ENCODE measurements at regions not wholly inside any gene's neighbourhood (a gene's known extent, or its start where the extent isn't known, plus 50 kb on each side); places are given as distances from the start of the nearest gene placed in this dataset.

DNA sequence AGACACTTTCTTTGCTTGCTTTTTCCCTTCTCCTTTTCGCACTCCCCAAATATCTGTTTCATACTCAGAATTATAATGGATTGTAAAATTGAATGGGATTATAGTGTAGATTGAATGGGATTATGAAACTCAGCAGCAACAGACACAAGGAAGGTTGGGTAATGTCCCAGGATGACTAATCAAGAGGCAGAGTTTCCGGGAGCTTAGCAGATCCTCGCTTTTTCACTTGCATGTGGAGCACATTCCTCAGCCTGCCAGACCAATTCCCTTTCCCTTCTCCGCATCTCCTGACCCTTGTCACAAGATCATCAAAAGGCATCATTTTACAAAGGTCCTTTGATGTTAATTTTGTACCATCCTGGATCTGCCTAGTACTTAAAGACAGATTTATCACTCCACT is 55.1 kb upstream of the SLC1A1 start:
- H4K20me1 ChIP-seq (ENCODE audit: insufficient read depth, low read length) = no peaks in the 10 kb centered on the region
- TF ChIP-seq, protein P1, sequence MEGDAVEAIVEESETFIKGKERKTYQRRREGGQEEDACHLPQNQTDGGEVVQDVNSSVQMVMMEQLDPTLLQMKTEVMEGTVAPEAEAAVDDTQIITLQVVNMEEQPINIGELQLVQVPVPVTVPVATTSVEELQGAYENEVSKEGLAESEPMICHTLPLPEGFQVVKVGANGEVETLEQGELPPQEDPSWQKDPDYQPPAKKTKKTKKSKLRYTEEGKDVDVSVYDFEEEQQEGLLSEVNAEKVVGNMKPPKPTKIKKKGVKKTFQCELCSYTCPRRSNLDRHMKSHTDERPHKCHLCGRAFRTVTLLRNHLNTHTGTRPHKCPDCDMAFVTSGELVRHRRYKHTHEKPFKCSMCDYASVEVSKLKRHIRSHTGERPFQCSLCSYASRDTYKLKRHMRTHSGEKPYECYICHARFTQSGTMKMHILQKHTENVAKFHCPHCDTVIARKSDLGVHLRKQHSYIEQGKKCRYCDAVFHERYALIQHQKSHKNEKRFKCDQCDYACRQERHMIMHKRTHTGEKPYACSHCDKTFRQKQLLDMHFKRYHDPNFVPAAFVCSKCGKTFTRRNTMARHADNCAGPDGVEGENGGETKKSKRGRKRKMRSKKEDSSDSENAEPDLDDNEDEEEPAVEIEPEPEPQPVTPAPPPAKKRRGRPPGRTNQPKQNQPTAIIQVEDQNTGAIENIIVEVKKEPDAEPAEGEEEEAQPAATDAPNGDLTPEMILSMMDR (IDR thresholded peaks at IDR 0.05; ENCODE audit: extremely low read depth, low read depth, low read length) = no peak
- no peak overlapping the region for H3K4me3 ChIP-seq (ENCODE audit: insufficient read depth, low read length)
- H3K9me3 ChIP-seq (ENCODE audit: low read depth, low read length) = no peaks in the 10 kb centered on the region
- no peak overlapping the region for H3K4me2 ChIP-seq (ENCODE audit: insufficient read depth, low read length)
- no peak overlapping the region for H3K27ac ChIP-seq (ENCODE audit: low read depth, low read length)
- no peaks in the 10 kb centered on the region for H3K36me3 ChIP-seq (ENCODE audit: insufficient read depth, low read length)
- peaks cover 10% of the 10 kb centered on the region for H3K27me3 ChIP-seq (ENCODE audit: insufficient read depth, low read length)
- H3K79me2 ChIP-seq (ENCODE audit: insufficient read depth, low read length) = no peaks in the 10 kb centered on the region
- peaks cover 7% of the 10 kb centered on the region for H3K4me1 ChIP-seq (ENCODE audit: insufficient read depth, low read length)
- H2AFZ ChIP-seq (ENCODE audit: low read length) = no peak overlapping the region
- no peak for DNase-seq (ENCODE audit: insufficient read length, low spot score, missing footprints)

GRCh38 chr9:4433379-4433778 is 56.9 kb upstream of the SLC1A1 start:
- Histone ChIP-seq H3K27ac (ENCODE audit: low read depth, low read length) (no peak overlapping the region), H3K4me1 (ENCODE audit: insufficient read depth, low read length) (peaks cover 11% of the 10 kb centered on the region), H2AFZ (ENCODE audit: low read length) (no peak overlapping the region), H3K9me3 (ENCODE audit: low read depth, low read length) (no peaks in the 10 kb centered on the region), H3K27me3 (ENCODE audit: insufficient read depth, low read length) (no peaks in the 10 kb centered on the region), H4K20me1 (ENCODE audit: insufficient read depth, low read length) (no peaks in the 10 kb centered on the region), H3K36me3 (ENCODE audit: insufficient read depth, low read length) (no peaks in the 10 kb centered on the region), H3K4me2 (ENCODE audit: insufficient read depth, low read length) (no peak overlapping the region), H3K79me2 (ENCODE audit: insufficient read depth, low read length) (no peaks in the 10 kb centered on the region), H3K4me3 (ENCODE audit: insufficient read depth, low read length) (no peak overlapping the region)
- TF ChIP-seq, protein P1 (IDR thresholded peaks at IDR 0.05; ENCODE audit: extremely low read depth, low read depth, low read length) = no peak
- no peak for DNase-seq (ENCODE audit: insufficient read length, low spot score, missing footprints)

DNA sequence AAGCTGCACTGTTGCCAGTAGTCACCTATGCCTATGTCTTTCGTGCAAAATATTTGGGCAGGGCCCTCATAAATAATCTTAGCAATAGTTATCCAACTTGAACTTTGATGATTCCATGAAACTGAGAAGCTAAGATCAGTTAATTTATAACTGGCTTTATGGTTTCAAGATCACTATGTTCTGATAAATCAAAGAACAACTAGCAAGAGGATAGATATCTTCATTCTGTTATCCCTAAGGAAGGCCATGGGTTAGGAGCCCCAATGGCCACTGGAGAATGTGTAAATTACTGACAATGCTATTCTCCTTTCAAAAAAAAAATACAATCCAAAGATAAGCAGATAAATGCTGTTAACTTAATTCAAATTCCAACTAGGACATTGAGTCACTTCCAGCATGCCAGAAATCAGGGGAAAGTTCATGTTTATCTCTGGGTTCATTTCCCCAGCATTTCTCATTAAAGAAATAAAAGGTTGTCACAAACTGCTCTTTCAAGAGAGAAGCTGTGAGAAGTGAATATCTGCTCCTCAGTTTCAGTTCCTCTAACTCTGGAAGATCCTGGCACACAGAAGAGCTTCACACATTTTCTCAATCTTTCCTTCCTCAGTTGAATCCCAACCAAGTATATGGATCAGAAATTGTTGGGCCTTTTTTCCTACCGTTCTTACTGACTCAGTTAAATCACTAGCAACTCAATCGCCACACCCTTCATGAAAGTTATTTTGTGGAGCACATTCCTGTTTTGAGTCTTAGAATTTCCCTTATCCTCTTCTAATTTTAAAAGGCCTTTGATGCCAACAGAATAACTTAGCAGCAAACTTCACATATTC is 59.6 kb upstream of the SLC1A1 start:
- DNase-seq (ENCODE audit: insufficient read length, low spot score, missing footprints) = no peak
- peak overlapping the region; percentile 44 for H2AFZ ChIP-seq (ENCODE audit: low read length)
- no peaks in the 10 kb centered on the region for H3K27me3 ChIP-seq (ENCODE audit: insufficient read depth, low read length)
- no peaks in the 10 kb centered on the region for H3K9me3 ChIP-seq (ENCODE audit: low read depth, low read length)
- no peaks in the 10 kb centered on the region for H4K20me1 ChIP-seq (ENCODE audit: insufficient read depth, low read length)
- no peaks in the 10 kb centered on the region for H3K36me3 ChIP-seq (ENCODE audit: insufficient read depth, low read length)
- H3K4me1 ChIP-seq (ENCODE audit: insufficient read depth, low read length) = peaks cover 13% of the 10 kb centered on the region
- H3K4me3 ChIP-seq (ENCODE audit: insufficient read depth, low read length) = peak overlapping the region; percentile 19
- H3K79me2 ChIP-seq (ENCODE audit: insufficient read depth, low read length) = no peaks in the 10 kb centered on the region
- TF ChIP-seq, protein P1 (IDR thresholded peaks at IDR 0.05; ENCODE audit: extremely low read depth, low read depth, low read length) = no peak
- H3K27ac ChIP-seq (ENCODE audit: low read depth, low read length) = peak overlapping the region; percentile 25
- peak overlapping the region; percentile 53 for H3K4me2 ChIP-seq (ENCODE audit: insufficient read depth, low read length)

DNA sequence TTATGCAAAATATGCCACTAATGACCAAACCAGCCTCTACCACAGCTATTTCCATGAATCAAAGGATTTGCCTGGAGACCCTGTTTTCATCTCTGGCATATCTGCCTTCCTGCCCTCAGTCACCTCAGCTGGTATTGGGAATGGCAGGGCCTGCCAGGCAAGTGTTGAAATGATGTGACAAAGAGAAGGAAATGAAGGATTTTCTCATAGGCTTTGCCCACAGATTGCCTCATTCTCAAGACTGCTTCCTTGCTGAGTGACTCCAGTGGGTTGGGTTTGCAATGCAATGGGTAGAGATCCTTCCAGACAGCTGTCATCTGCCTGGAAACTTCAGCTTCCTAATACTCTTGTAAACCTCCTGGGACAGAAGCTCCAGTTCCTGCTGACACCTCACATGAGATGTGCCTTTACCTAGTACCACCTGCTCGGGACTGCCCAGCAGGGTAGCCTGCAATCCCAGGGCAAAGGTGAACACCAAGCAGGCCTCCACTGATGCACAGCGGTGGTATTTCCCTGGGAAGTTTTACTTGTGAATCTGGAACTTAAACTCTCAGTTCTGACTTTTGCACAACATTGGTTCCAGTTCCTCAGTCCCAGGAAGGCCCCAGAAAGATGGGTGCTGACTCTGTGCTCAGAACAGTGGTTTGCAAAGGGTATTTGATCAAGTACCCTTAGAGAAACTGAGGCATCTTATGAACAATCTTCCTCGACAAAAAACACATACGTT is 64.8 kb upstream of the SLC1A1 start:
- TF ChIP-seq, protein P1 (IDR thresholded peaks at IDR 0.05; ENCODE audit: extremely low read depth, low read depth, low read length) = no peak
- Histone ChIP-seq H3K27ac (ENCODE audit: low read depth, low read length) (no peak overlapping the region), H3K4me1 (ENCODE audit: insufficient read depth, low read length) (peaks cover 17% of the 10 kb centered on the region), H3K36me3 (ENCODE audit: insufficient read depth, low read length) (no peaks in the 10 kb centered on the region), H3K27me3 (ENCODE audit: insufficient read depth, low read length) (no peaks in the 10 kb centered on the region), H3K9me3 (ENCODE audit: low read depth, low read length) (no peaks in the 10 kb centered on the region), H3K4me2 (ENCODE audit: insufficient read depth, low read length) (no peak overlapping the region), H3K4me3 (ENCODE audit: insufficient read depth, low read length) (no peak overlapping the region), H4K20me1 (ENCODE audit: insufficient read depth, low read length) (no peaks in the 10 kb centered on the region), H3K79me2 (ENCODE audit: insufficient read depth, low read length) (no peaks in the 10 kb centered on the region), H2AFZ (ENCODE audit: low read length) (no peak overlapping the region)
- no peak for DNase-seq (ENCODE audit: insufficient read length, low spot score, missing footprints)

Data from osteoblast (primary cell).